Adrenal gland (tissue), 9 donors: ENCODE measurements at regions not wholly inside any gene's neighbourhood (a gene's known extent, or its start where the extent isn't known, plus 50 kb on each side); places are given as distances from the start of the nearest gene placed in this dataset.

Experiments used
- DNase-seq, 7 donors: peaks; one replicate each; pipeline ENCODE4 v3.0.0-alpha.2; 2019 to 2020
- H3K27ac ChIP-seq, 5 donors: fragments of 200-600 bp; sonication (generic) in 4 of 5; 1 replicate in 3 of 5; 2 replicates in 2 of 5; pipeline versions ENCODE4 v1.5.1 to v1.8.0; 2016 to 2020; ENCODE audit warnings: mild to moderate bottlenecking in 1 of 5
- H3K27me3 ChIP-seq: fragments of 200-600 bp; 2 replicates; pipeline ENCODE4 v1.8.0; 2021
- H3K36me3 ChIP-seq, 2 donors: fragments of 200-600 bp; replicated peaks in 1 of 2; 1 replicate in 1 of 2; 2 replicates in 1 of 2; pipeline versions ENCODE4 v1.5.1 to v1.8.0; 2018 to 2022
- H3K4me1 ChIP-seq, 2 donors: fragments of 200-600 bp; replicated peaks in 1 of 2; 1 replicate in 1 of 2; 2 replicates in 1 of 2; pipeline versions ENCODE4 v1.5.1 to v1.8.0; 2018 to 2021
- H3K4me3 ChIP-seq, 4 donors: fragments of 200-600 bp; sonication (generic) in 3 of 4; one replicate each; pipeline ENCODE4 v1.5.1; 2016 to 2018
- H3K9me3 ChIP-seq, 3 donors: fragments of 200-600 bp; sonication (generic) in 1 of 3; replicated peaks in 1 of 3; 1 replicate in 2 of 3; 2 replicates in 1 of 3; pipeline versions ENCODE4 v1.5.1 to v1.8.0; 2016 to 2021
- CTCF ChIP-seq, 6 experiments: fragments of 450-650 bp in 4 of 6; fragments of 200-600 bp in 2 of 6; sonication (generic) in 1 of 6; IDR thresholded peaks; 1 replicate in 5 of 6; 2 replicates in 1 of 6; pipeline versions ENCODE4 v1.5.1 to v1.8.0; 2016 to 2021; ENCODE audit warnings: antibody characterized with exemption in 6 of 6, mild to moderate bottlenecking in 2 of 6, moderate library complexity in 1 of 6
- POLR2A ChIP-seq, 2 donors: fragments of 450-650 bp; IDR thresholded peaks; one replicate each; pipeline ENCODE4 v1.6.1; 2017; ENCODE audit warnings: antibody characterized with exemption in 2 of 2, mild to moderate bottlenecking in 2 of 2, moderate library complexity in 1 of 2
- WGBS, 4 donors: extraction: QIAGEN DNeasy Blood & Tissue Kit in 2 of 4; methylation state at CpG; one replicate each; pipeline versions ENCODE4 v1.1.5 to v1.1.7; 2013 to 2017; 5-methylcytosine and 5-hydroxymethylcytosine counted together
- intact Hi-C, 2 donors: fragments of 100-400 bp; cut with DNase I; formaldehyde crosslinking; loops; one replicate each; pipeline versions ENCODE4 v1.14.1 to v1.15.0; 2022 to 2023
- donor health status: healthy with polysubstance abuse.
- donor health status: Bipolar disorder and iron deficiency.
- donor health status: DM: yes; HTN: yes; CAD: no.
- donor health status: DM: no; HTN: no; CAD: no.
- donor health status: DM: no; HTN: no; CAD: no.

DNA sequence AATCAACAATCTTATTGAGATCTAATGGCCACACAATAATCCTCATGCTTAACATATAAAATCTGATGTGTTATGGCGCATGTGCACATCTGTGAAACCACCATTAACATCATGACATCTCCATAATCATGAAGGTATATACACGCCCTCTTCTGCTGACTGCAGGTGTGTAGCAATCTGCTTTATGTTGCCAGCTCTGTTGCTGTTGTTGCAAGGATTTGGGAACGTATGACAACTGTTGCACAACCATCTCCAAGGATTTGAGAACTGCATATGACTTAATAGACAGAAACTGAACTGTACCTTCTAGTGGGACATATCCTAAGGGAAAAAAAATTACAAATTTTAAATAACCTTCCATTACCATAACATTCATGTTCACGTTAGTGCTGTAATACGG lies 243.5 kb upstream of the HSFY2 start:
- intact Hi-C loops = no loop called here
- WGBS, 4 donors = 82 to 88% methylated on average over 5 of the region's 5 CpGs; no CpG with 5 or more reads in 2 of the 4 donors
- no peaks in the 10 kb centered on the region for H3K9me3 ChIP-seq

GRCh38 chrY:19015854-19016253 lies 242.3 kb upstream of the HSFY2 start:
- intact Hi-C loops = no loop called here
- Histone ChIP-seq H3K27ac (no peak overlapping the region), H3K4me1 (no peaks in the 10 kb centered on the region), H3K4me3 (no peak overlapping the region), H3K9me3 (no peaks in the 10 kb centered on the region), H3K27me3 (no peaks in the 10 kb centered on the region), H3K36me3 (no peaks in the 10 kb centered on the region)
- TF ChIP-seq CTCF (IDR thresholded peaks at IDR 0.05) (no peak), POLR2A (IDR thresholded peaks at IDR 0.05) (no peak)
- no peak for DNase-seq
- WGBS, 4 donors = 95 to 98% methylated on average over 2 of the region's 2 CpGs; no CpG with 5 or more reads in 2 of the 4 donors

More for the DNA sequence above, 243.5 kb upstream of the HSFY2 start:
- Histone ChIP-seq H3K27ac (no peak overlapping the region), H3K4me3 (no peak overlapping the region), H3K36me3 (no peaks in the 10 kb centered on the region), H3K27me3 (no peaks in the 10 kb centered on the region), H3K4me1 (no peaks in the 10 kb centered on the region)
- TF ChIP-seq POLR2A (IDR thresholded peaks at IDR 0.05) = no peak
- no peak for TF ChIP-seq CTCF (IDR thresholded peaks at IDR 0.05)
- DNase-seq = no peak

DNA sequence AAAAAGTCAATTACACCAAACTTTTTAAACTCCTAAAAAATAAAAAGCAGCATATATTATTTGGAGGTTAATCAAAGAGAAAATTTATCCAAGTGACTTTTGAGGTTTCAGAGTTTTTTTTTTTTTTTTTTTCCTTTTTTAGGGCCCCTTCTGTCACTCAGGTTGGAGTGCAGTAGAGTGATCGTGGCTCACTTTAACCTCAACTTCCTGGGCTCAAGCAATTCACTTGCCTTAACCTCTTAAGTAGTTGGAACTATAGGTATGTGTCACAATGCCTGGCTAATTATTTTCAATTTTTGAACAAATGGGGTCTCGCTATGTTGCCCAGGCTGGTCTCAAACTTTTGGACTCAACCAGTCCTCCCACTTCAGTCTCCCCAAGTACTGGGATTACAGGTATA lies 241.7 kb upstream of the HSFY2 start:
- Histone ChIP-seq H3K36me3 (no peaks in the 10 kb centered on the region), H3K9me3 (no peaks in the 10 kb centered on the region), H3K4me1 (no peaks in the 10 kb centered on the region), H3K4me3 (no peak overlapping the region), H3K27ac (no peak overlapping the region), H3K27me3 (no peaks in the 10 kb centered on the region)
- intact Hi-C loops = no loop called here
- no peak for DNase-seq
- TF ChIP-seq POLR2A (IDR thresholded peaks at IDR 0.05) = no peak
- no peak for TF ChIP-seq CTCF (IDR thresholded peaks at IDR 0.05)
- 77 to 88% methylated on average over 2 of the region's 2 CpGs; no CpG with 5 or more reads in 2 of the 4 donors for WGBS, 4 donors

- 90% methylated on average over 2 of the region's 2 CpGs; no CpG with 5 or more reads in 2 of the 4 donors for WGBS, 4 donors
- TF ChIP-seq POLR2A (IDR thresholded peaks at IDR 0.05) (no peak), CTCF (IDR thresholded peaks at IDR 0.05) (no peak)
- intact Hi-C loops = no loop called here
These were observed 239.4 kb upstream of the HSFY2 start for GRCh38 chrY:19012985-19013384.

More at GRCh38 chrY:19012985-19013384, 239.4 kb upstream of the HSFY2 start:
- H3K9me3 ChIP-seq = no peaks in the 10 kb centered on the region
- no peak overlapping the region for H3K4me3 ChIP-seq
- DNase-seq = no peak
- no peaks in the 10 kb centered on the region for H3K36me3 ChIP-seq
- H3K27ac ChIP-seq = no peak overlapping the region
- no peaks in the 10 kb centered on the region for H3K4me1 ChIP-seq
- H3K27me3 ChIP-seq = no peaks in the 10 kb centered on the region
